BE2C (cell line): ENCODE measurements at regions not wholly inside any gene's neighbourhood (a gene's known extent, or its start where the extent isn't known, plus 50 kb on each side); places are given as distances from the start of the nearest gene placed in this dataset.

Experiments used
- DNase-seq: peaks from one replicate; pipeline ENCODE4 v3.0.0-alpha.2; 2020
- H3K27me3 ChIP-seq: fragments of 250-450 bp; sonication (Bioruptor Pico); 2 replicates; pipeline ENCODE4 v1.5.1; 2020; ENCODE audit warnings: mild to moderate bottlenecking
- H3K36me3 ChIP-seq: fragments of 250-450 bp; sonication (Bioruptor Pico); 2 replicates; pipeline ENCODE4 v1.5.1; 2020; ENCODE audit warnings: mild to moderate bottlenecking
- H3K4me1 ChIP-seq: fragments of 250-450 bp; sonication (Bioruptor Pico); 2 replicates; pipeline ENCODE4 v1.5.1; 2020
- H3K4me3 ChIP-seq: 2 replicates; pipeline ENCODE4 v1.5.1; 2011; ENCODE audit warnings: low read depth, low read length
- H3K9me3 ChIP-seq: fragments of 250-450 bp; sonication (Bioruptor Pico); 2 replicates; pipeline ENCODE4 v1.5.1; 2020
- TF ChIP-seq, protein P1 (sequence below): IDR thresholded peaks from 2 replicates; pipeline ENCODE4 v1.5.1; 2012; ENCODE audit warnings: mild to moderate bottlenecking, low read depth, low read length

DNA sequence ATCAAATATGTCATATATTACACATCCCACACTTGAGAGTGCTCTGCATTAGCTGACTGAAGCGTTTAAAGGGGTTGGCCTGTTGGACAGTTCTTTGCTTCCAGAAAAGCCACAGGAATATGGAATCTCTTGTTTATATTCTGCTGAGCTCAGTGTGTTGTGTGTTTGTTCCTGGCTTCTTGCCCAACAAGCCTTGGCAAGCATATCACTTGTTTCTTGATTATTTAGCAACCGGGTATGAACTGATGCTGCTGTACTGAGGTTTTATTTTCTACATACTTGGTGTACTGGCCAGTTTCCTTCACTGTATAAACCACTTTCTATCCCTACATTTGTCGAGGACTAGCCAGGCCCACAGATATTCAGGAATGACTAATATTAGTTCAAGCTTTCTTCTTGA is 378.9 kb downstream of the KCTD16 start:
- H3K9me3 ChIP-seq, result no peaks in the 10 kb centered on the region
- no peak for DNase-seq
- TF ChIP-seq, protein P1, sequence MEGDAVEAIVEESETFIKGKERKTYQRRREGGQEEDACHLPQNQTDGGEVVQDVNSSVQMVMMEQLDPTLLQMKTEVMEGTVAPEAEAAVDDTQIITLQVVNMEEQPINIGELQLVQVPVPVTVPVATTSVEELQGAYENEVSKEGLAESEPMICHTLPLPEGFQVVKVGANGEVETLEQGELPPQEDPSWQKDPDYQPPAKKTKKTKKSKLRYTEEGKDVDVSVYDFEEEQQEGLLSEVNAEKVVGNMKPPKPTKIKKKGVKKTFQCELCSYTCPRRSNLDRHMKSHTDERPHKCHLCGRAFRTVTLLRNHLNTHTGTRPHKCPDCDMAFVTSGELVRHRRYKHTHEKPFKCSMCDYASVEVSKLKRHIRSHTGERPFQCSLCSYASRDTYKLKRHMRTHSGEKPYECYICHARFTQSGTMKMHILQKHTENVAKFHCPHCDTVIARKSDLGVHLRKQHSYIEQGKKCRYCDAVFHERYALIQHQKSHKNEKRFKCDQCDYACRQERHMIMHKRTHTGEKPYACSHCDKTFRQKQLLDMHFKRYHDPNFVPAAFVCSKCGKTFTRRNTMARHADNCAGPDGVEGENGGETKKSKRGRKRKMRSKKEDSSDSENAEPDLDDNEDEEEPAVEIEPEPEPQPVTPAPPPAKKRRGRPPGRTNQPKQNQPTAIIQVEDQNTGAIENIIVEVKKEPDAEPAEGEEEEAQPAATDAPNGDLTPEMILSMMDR, result no peak
- H3K36me3 ChIP-seq, result no peaks in the 10 kb centered on the region
- H3K4me1 ChIP-seq, result no peaks in the 10 kb centered on the region
- H3K27me3 ChIP-seq, result no peaks in the 10 kb centered on the region
- H3K4me3 ChIP-seq, result no peak overlapping the region

DNA sequence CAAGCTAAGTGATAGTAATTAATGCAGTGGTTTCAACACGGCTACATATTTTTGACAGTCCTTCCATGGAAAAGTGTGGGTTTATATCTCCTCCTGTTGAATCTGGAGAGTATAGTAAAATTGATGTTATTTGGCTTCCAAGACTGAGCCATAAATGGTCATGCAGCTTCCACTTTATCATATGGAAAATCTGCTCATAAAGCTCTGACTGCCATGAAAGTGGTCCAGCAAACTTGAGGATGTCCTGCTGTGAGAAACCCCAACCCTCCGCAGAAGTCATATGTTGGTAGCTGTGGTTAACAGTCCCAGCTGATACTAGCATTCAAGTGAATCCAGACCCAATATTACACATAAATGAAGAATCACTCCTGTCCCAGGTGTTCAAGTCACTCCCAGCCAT is 378.3 kb downstream of the KCTD16 start:
- H3K27me3 ChIP-seq, result no peaks in the 10 kb centered on the region
- TF ChIP-seq, protein P1, result no peak
- no peaks in the 10 kb centered on the region for H3K4me1 ChIP-seq
- no peaks in the 10 kb centered on the region for H3K9me3 ChIP-seq
- no peak for DNase-seq
- no peak overlapping the region for H3K4me3 ChIP-seq
- H3K36me3 ChIP-seq, result no peaks in the 10 kb centered on the region

DNA sequence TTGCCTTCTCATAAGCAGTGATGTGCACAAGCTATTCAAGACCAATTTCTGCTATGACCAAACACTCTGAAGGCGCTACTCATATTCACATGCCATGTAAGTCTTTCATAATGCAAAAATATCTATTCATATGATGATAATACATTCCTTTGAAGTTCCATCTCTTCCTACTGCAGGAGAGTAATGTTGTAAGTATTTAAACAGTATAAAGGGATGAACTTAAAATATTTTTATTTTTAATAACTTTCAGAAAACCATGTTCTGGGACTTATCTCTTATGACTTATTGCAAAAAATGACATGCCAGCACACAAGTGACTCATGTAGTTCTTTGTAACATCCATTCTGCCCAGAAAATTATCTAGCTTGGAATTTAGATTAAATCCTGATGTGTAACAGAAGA is 376.4 kb downstream of the KCTD16 start:
- no peaks in the 10 kb centered on the region for H3K9me3 ChIP-seq
- H3K36me3 ChIP-seq, result no peaks in the 10 kb centered on the region
- H3K4me3 ChIP-seq, result no peak overlapping the region
- no peak for DNase-seq
- no peaks in the 10 kb centered on the region for H3K4me1 ChIP-seq
- TF ChIP-seq, protein P1, result no peak
- no peaks in the 10 kb centered on the region for H3K27me3 ChIP-seq

DNA sequence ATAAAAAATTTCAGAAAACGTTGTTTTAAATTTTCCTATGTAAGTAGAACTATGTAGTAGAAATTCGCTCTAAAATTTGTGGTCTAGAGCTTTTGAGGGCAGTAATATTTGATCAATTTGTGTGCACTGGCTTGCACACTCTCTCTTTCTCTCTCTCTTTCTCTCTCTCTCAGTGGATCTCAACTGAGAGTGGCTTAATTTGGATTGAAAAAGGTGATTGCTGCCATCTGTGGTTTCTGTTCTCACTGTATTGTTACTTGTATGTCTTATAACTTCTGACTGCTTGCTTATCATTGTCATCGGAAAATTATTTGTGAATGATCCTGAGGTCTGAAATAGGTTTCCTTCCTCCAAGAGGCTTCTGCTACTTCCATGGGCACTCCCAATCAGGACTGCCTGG is 368.2 kb downstream of the KCTD16 start:
- Histone ChIP-seq H3K36me3 (no peaks in the 10 kb centered on the region), H3K27me3 (no peaks in the 10 kb centered on the region), H3K4me3 (no peak overlapping the region), H3K9me3 (no peaks in the 10 kb centered on the region; the same call in 1 of the 2 replicates), H3K4me1 (no peaks in the 10 kb centered on the region)
- TF ChIP-seq, protein P1, result no peak
- DNase-seq, result no peak
